Pulmonary artery endothelial cell (primary cell): ENCODE measurements at regions not wholly inside any gene's neighbourhood (a gene's known extent, or its start where the extent isn't known, plus 50 kb on each side); places are given as distances from the start of the nearest gene placed in this dataset.
"Not testable (repeated sequence)": the region's sequence is repeated elsewhere in the genome, so short reads cannot be mapped to it uniquely, and the experiment has no call there.

Experiments
- DNase-seq: peaks from one replicate; pipeline ENCODE4 v3.0.0-alpha.2; 2011; ENCODE audit warnings: low read depth, low spot score

GRCh38 chr2:17196380-17196779, 321.9 kb downstream of the RAD51AP2 start:
- DNase-seq = no peak

- no peak for DNase-seq
These were observed 323.2 kb downstream of the RAD51AP2 start for GRCh38 chr2:17195016-17195415.

GRCh38 chr2:17194083-17194482, 324.2 kb downstream of the RAD51AP2 start:
- DNase-seq = no peak

- not testable (repeated sequence) for DNase-seq
These were observed 324.8 kb downstream of the RAD51AP2 start for GRCh38 chr2:17193433-17193890.

- DNase-seq = no peak
These were observed 327.0 kb downstream of the RAD51AP2 start for GRCh38 chr2:17191223-17191622.

- DNase-seq = no peak
These were observed 327.7 kb downstream of the RAD51AP2 start for GRCh38 chr2:17190527-17190926.

- no peak for DNase-seq
These were observed 329.5 kb downstream of the RAD51AP2 start for GRCh38 chr2:17188721-17189120.

GRCh38 chr2:17184512-17184911, 333.7 kb downstream of the RAD51AP2 start:
- DNase-seq = no peak

GRCh38 chr2:17182399-17182798, 335.8 kb downstream of the RAD51AP2 start:
- DNase-seq = no peak

- DNase-seq = no peak
These were observed 337.0 kb downstream of the RAD51AP2 start for GRCh38 chr2:17181051-17181752.

GRCh38 chr2:17179145-17179808, 339.0 kb downstream of the RAD51AP2 start:
- DNase-seq = no peak

GRCh38 chr2:17177088-17177487, 341.2 kb downstream of the RAD51AP2 start:
- no peak for DNase-seq

- DNase-seq = no peak
These were observed 346.7 kb downstream of the RAD51AP2 start for GRCh38 chr2:17171446-17172049.

GRCh38 chr2:17166506-17166905, 351.7 kb downstream of the RAD51AP2 start:
- no peak for DNase-seq

GRCh38 chr2:17164550-17164949, 353.7 kb downstream of the RAD51AP2 start:
- no peak for DNase-seq

- no peak for DNase-seq
These were observed 354.6 kb downstream of the RAD51AP2 start for GRCh38 chr2:17163638-17164037.

GRCh38 chr2:17162713-17163112, 355.5 kb downstream of the RAD51AP2 start:
- DNase-seq = no peak

- no peak for DNase-seq
These were observed 357.6 kb downstream of the RAD51AP2 start for GRCh38 chr2:17160594-17160993.

GRCh38 chr2:17156086-17156485, 362.2 kb downstream of the RAD51AP2 start:
- DNase-seq = no peak

- no peak for DNase-seq
These were observed 368.3 kb downstream of the RAD51AP2 start for GRCh38 chr2:17149945-17150344.

GRCh38 chr2:17148407-17149145, 369.7 kb downstream of the RAD51AP2 start:
- no peak for DNase-seq

- no peak for DNase-seq
These were observed 371.9 kb downstream of the RAD51AP2 start for GRCh38 chr2:17146358-17146757.
